ENCODE measurements at regions not wholly inside any gene's neighbourhood (a gene's known extent, or its start where the extent isn't known, plus 50 kb on each side); places are given as distances from the start of the nearest gene placed in this dataset.

DNA sequence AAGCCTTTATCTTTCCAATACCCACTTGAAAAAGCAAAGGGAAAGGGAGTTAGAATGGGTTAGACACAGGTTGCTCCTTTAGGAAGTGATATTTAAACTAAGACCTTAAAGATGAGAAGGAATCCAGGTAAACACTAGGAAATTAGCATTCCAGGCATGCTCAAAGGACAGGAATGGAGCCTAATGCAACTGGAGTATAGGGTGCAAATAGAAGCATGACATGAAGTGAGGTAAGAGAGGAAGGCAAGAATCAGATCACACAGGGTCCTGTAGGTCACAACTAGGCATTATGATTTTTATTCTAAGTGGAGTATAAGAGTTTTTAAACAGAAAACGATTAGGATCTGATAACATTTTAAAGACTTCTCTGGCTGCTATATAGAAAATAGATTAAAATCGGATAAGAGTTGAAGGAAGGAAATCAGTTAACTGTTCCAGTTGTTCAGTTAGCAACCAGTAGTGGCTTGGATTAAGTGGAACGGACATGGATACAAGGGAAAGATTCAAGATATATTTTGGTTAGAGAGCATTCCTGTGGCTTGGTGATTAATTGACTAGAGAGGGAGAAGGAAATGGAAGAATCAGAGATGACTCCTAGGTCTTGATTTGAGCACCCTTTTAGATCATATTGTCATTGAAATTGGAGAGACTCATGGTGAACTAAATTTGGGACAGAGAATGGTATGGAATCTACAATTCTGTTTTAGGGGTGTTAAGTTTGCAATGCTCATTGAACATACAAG is 95.9 kb downstream of the FBXO4 start:
- 71% methylated on average over 3 of the region's 3 CpGs for WGBS
- no peak for DNase-seq (ENCODE audit: low spot score)

More for the DNA sequence above, 95.9 kb downstream of the FBXO4 start:
- H3K36me3 ChIP-seq (ENCODE audit: control insufficient read depth in 4 of 4, insufficient read depth in 3 of 4, low read depth in 1 of 4, low read length in 3 of 4): no peaks in the 10 kb centered on the region
- H3K27ac ChIP-seq (ENCODE audit: low read depth in 1 of 2, low read length in 2 of 2): no peak overlapping the region
- H3K27me3 ChIP-seq (ENCODE audit: control insufficient read depth in 4 of 4, insufficient read depth in 4 of 4, low read length in 3 of 4): no peaks in the 10 kb centered on the region
- no peak overlapping the region for H3K9ac ChIP-seq (ENCODE audit: low read depth in 1 of 2, low read length in 2 of 2)
- no peak for TF ChIP-seq FOXA2 (IDR thresholded peaks at IDR 0.05)
- TF ChIP-seq FOXA1 (IDR thresholded peaks at IDR 0.05): no peak
- no peak for TF ChIP-seq RAD21 (IDR thresholded peaks at IDR 0.05)
- TF ChIP-seq JUND (IDR thresholded peaks at IDR 0.05): no peak
- TF ChIP-seq, protein P1, sequence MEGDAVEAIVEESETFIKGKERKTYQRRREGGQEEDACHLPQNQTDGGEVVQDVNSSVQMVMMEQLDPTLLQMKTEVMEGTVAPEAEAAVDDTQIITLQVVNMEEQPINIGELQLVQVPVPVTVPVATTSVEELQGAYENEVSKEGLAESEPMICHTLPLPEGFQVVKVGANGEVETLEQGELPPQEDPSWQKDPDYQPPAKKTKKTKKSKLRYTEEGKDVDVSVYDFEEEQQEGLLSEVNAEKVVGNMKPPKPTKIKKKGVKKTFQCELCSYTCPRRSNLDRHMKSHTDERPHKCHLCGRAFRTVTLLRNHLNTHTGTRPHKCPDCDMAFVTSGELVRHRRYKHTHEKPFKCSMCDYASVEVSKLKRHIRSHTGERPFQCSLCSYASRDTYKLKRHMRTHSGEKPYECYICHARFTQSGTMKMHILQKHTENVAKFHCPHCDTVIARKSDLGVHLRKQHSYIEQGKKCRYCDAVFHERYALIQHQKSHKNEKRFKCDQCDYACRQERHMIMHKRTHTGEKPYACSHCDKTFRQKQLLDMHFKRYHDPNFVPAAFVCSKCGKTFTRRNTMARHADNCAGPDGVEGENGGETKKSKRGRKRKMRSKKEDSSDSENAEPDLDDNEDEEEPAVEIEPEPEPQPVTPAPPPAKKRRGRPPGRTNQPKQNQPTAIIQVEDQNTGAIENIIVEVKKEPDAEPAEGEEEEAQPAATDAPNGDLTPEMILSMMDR (IDR thresholded peaks at IDR 0.05; ENCODE audit: low read depth, low read length, missing input control): no peak
- TF ChIP-seq HNF4A (conservative IDR thresholded peaks at IDR 0.05): no peak
- TF ChIP-seq, protein P2, sequence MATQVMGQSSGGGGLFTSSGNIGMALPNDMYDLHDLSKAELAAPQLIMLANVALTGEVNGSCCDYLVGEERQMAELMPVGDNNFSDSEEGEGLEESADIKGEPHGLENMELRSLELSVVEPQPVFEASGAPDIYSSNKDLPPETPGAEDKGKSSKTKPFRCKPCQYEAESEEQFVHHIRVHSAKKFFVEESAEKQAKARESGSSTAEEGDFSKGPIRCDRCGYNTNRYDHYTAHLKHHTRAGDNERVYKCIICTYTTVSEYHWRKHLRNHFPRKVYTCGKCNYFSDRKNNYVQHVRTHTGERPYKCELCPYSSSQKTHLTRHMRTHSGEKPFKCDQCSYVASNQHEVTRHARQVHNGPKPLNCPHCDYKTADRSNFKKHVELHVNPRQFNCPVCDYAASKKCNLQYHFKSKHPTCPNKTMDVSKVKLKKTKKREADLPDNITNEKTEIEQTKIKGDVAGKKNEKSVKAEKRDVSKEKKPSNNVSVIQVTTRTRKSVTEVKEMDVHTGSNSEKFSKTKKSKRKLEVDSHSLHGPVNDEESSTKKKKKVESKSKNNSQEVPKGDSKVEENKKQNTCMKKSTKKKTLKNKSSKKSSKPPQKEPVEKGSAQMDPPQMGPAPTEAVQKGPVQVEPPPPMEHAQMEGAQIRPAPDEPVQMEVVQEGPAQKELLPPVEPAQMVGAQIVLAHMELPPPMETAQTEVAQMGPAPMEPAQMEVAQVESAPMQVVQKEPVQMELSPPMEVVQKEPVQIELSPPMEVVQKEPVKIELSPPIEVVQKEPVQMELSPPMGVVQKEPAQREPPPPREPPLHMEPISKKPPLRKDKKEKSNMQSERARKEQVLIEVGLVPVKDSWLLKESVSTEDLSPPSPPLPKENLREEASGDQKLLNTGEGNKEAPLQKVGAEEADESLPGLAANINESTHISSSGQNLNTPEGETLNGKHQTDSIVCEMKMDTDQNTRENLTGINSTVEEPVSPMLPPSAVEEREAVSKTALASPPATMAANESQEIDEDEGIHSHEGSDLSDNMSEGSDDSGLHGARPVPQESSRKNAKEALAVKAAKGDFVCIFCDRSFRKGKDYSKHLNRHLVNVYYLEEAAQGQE (IDR thresholded peaks at IDR 0.05): no peak
- TF ChIP-seq EGR1 (IDR thresholded peaks at IDR 0.05; ENCODE audit: low read depth in 2 of 2): no peak
- TF ChIP-seq, protein P3, sequence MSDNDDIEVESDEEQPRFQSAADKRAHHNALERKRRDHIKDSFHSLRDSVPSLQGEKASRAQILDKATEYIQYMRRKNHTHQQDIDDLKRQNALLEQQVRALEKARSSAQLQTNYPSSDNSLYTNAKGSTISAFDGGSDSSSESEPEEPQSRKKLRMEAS (IDR thresholded peaks at IDR 0.05): no peak
- TF ChIP-seq, protein P4, sequence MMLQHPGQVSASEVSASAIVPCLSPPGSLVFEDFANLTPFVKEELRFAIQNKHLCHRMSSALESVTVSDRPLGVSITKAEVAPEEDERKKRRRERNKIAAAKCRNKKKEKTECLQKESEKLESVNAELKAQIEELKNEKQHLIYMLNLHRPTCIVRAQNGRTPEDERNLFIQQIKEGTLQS (IDR thresholded peaks at IDR 0.05): no peak
- TF ChIP-seq YY1 (IDR thresholded peaks at IDR 0.05): no peak
- no peak for TF ChIP-seq GABPA (IDR thresholded peaks at IDR 0.05 in 1 of 2, conservative IDR thresholded peaks at IDR 0.05 in 1 of 2)
- no peak for TF ChIP-seq NR2F2 (IDR thresholded peaks at IDR 0.05)
- TF ChIP-seq HNF4G (IDR thresholded peaks at IDR 0.05): no peak
- TF ChIP-seq SP1 (IDR thresholded peaks at IDR 0.05): no peak
- TF ChIP-seq, protein P5, sequence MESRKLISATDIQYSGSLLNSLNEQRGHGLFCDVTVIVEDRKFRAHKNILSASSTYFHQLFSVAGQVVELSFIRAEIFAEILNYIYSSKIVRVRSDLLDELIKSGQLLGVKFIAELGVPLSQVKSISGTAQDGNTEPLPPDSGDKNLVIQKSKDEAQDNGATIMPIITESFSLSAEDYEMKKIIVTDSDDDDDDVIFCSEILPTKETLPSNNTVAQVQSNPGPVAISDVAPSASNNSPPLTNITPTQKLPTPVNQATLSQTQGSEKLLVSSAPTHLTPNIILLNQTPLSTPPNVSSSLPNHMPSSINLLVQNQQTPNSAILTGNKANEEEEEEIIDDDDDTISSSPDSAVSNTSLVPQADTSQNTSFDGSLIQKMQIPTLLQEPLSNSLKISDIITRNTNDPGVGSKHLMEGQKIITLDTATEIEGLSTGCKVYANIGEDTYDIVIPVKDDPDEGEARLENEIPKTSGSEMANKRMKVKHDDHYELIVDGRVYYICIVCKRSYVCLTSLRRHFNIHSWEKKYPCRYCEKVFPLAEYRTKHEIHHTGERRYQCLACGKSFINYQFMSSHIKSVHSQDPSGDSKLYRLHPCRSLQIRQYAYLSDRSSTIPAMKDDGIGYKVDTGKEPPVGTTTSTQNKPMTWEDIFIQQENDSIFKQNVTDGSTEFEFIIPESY (IDR thresholded peaks at IDR 0.05): no peak
- TF ChIP-seq TAF1 (conservative IDR thresholded peaks at IDR 0.05): no peak
- no peak for TF ChIP-seq RXRA (IDR thresholded peaks at IDR 0.05)
- H3K4me1 ChIP-seq (ENCODE audit: control insufficient read depth in 4 of 4, insufficient read depth in 4 of 4, low read length in 3 of 4): no peaks in the 10 kb centered on the region
- H3K4me3 ChIP-seq (ENCODE audit: low read depth in 1 of 3, low read length in 3 of 3): no peak overlapping the region
- no peaks in the 10 kb centered on the region for H3K9me3 ChIP-seq (ENCODE audit: control insufficient read depth in 4 of 4, low read length in 3 of 4)

All from liver (tissue), 8 donors.